Nephron (organoid): ENCODE measurements at regions not wholly inside any gene's neighbourhood (a gene's known extent, or its start where the extent isn't known, plus 50 kb on each side); places are given as distances from the start of the nearest gene placed in this dataset.

ENCODE experiments used
- H3K27ac Mint-ChIP-seq, 3 experiments: 2 replicates each; pipeline ENCODE4 v1.8.0; 2020; ENCODE audit warnings: mixed read lengths in 3 of 3, mild to moderate bottlenecking in 2 of 3, moderate library complexity in 1 of 3
- H3K27me3 Mint-ChIP-seq: 2 replicates; pipeline ENCODE4 v1.8.0; 2021; ENCODE audit warnings: low read depth, mild to moderate bottlenecking, moderate library complexity, mixed read lengths
- H3K36me3 Mint-ChIP-seq: 2 replicates; pipeline ENCODE4 v1.8.0; 2020; ENCODE audit warnings: low read depth, mixed read lengths
- H3K4me1 Mint-ChIP-seq: 2 replicates; pipeline ENCODE4 v1.8.0; 2020; ENCODE audit warnings: mixed read lengths
- H3K4me3 Mint-ChIP-seq, 3 experiments: 2 replicates each; pipeline ENCODE4 v1.8.0; 2020; ENCODE audit warnings: mild to moderate bottlenecking in 3 of 3, mixed read lengths in 3 of 3, moderate library complexity in 2 of 3
- H3K9me3 Mint-ChIP-seq: 2 replicates; pipeline ENCODE4 v1.8.0; 2020; ENCODE audit warnings: mixed read lengths
- CTCF ChIP-seq, 3 experiments: fragments of 200-600 bp; sonication (generic); IDR thresholded peaks; one replicate each; pipeline ENCODE4 v1.5.0; 2021; ENCODE audit warnings: antibody characterized with exemption in 3 of 3; ENCODE audit not compliant: unreplicated experiment in 3 of 3

DNA sequence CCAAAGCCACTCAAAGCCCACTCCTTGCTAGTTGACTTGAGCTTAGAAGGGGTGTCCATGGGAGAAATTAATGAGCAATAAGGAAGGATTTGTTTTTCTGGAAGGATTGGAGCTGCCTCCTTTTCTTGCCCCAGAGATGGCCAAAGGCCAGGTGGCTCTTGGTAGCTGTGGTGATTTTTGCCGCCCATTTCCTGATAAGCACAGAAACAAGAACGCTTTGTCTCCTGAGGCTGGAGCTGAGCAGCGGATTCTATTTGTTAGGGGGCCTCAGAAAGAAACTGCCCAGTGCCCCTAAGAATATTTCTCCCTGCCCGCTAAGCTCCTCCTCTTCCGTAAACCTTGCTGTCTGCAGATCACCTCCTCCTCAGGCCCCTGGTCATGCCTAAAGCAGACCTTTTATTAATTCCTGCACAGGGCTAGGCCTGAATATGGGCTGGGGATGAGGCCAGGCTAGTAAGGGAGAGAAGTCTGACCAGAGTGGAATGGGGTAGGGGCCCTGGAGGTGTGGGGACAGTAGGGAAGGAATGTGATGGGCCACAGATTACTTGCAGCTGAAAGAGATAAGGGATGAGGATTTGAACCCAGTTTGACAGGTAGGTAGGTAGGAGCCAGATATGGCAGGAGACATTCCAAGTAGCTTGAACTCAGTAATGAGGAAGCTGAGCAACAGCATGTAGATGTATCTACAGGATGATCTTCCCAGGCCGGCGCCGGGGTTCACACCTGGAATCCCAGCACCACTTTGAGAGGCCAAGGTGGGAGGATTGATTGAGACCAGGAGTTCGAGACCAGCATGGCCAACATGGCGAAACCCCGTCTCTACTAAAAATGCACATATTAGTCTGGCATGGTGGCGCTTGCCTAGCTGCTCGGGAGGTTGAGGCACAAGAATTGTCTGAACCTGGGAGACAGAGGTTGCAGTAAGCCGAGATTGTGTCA, 71.2 kb upstream of the NAA20 start:
- Mint-ChIP-seq H3K27me3 (no peaks in the 10 kb centered on the region), H3K9me3 (no peaks in the 10 kb centered on the region), H3K36me3 (peaks cover 28% of the 10 kb centered on the region), H3K4me1 (no peaks in the 10 kb centered on the region), H3K4me3 (no peak overlapping the region), H3K27ac (no peak overlapping the region)
- no peak for TF ChIP-seq CTCF (IDR thresholded peaks at IDR 0.05; ENCODE audit: unreplicated experiment in 3 of 3)

GRCh38 chr20:19947611-19948264, 69.4 kb upstream of the NAA20 start:
- H3K9me3 Mint-ChIP-seq: no peaks in the 10 kb centered on the region
- no peaks in the 10 kb centered on the region for H3K27me3 Mint-ChIP-seq
- H3K27ac Mint-ChIP-seq: no peak overlapping the region
- H3K36me3 Mint-ChIP-seq: peaks cover 25% of the 10 kb centered on the region
- H3K4me3 Mint-ChIP-seq: no peak overlapping the region
- no peaks in the 10 kb centered on the region for H3K4me1 Mint-ChIP-seq
- TF ChIP-seq CTCF (IDR thresholded peaks at IDR 0.05; ENCODE audit: unreplicated experiment in 3 of 3): no peak

DNA sequence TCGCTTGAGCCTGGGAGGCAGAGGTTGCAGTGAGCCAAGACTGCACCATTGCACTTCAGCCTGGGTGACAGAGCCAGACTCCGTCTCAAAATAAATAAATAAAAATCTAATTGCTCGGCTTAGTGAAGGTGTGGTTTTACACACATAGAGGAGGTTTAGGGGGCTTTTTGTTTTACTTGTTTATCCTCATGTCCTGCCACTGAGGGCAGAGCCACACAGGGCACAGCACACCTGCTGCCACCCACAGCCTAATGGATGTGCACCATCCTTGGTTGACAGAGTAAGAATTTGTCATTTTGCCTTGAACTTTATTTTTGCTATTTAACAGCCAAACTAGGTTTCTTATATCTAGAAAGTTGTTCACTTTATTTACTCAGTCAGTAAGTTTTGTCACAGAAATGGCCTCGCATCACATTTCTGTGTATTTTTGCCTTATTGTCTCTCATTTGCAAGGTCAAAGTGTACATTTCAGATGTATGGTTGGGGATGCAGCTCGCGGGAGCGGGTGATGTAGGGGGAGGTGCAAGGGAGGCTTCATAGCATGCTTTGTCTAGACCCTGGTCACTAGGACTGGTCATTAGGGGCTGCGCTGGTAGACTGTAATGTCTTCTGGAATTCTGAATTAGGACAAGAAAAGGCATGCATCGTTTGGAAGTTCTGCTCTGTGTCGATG, 67.8 kb upstream of the NAA20 start:
- H3K4me1 Mint-ChIP-seq: no peaks in the 10 kb centered on the region
- no peaks in the 10 kb centered on the region for H3K9me3 Mint-ChIP-seq
- peaks cover 24% of the 10 kb centered on the region for H3K36me3 Mint-ChIP-seq
- no peak overlapping the region for H3K27ac Mint-ChIP-seq
- no peak for TF ChIP-seq CTCF (IDR thresholded peaks at IDR 0.05; ENCODE audit: unreplicated experiment in 3 of 3)
- no peak overlapping the region for H3K4me3 Mint-ChIP-seq
- no peaks in the 10 kb centered on the region for H3K27me3 Mint-ChIP-seq

GRCh38 chr20:19950042-19950441, 67.1 kb upstream of the NAA20 start:
- TF ChIP-seq CTCF (IDR thresholded peaks at IDR 0.05; ENCODE audit: unreplicated experiment in 3 of 3): no peak
- peaks cover 31% of the 10 kb centered on the region for H3K36me3 Mint-ChIP-seq
- no peak overlapping the region for H3K27ac Mint-ChIP-seq
- H3K9me3 Mint-ChIP-seq: no peaks in the 10 kb centered on the region
- no peaks in the 10 kb centered on the region for H3K27me3 Mint-ChIP-seq
- no peak overlapping the region for H3K4me3 Mint-ChIP-seq
- H3K4me1 Mint-ChIP-seq: no peaks in the 10 kb centered on the region

DNA sequence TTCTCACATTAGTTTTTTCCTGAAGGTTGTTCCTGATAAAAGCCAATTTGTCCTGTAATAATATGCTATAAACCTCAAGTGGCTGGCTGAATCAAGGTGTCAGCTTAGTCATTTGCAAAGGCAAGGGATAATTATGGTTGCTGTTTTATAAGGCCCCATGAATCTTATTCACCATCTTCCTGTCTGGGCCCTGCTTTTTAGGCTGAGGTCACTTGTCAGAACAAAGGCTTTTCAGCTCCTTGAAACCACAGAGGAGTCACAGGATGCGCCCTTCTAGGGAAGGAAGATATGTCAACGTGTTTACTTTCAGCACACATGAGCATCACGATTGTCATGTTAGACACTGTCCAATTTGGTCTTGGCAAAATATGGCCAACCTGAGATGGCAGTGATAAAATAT, 64.8 kb upstream of the NAA20 start:
- no peaks in the 10 kb centered on the region for H3K27me3 Mint-ChIP-seq

More for the DNA sequence above, 64.8 kb upstream of the NAA20 start:
- Mint-ChIP-seq H3K9me3 (no peaks in the 10 kb centered on the region), H3K4me3 (no peak overlapping the region), H3K36me3 (peaks cover 24% of the 10 kb centered on the region), H3K27ac (no peak overlapping the region), H3K4me1 (no peaks in the 10 kb centered on the region)
- TF ChIP-seq CTCF (IDR thresholded peaks at IDR 0.05; ENCODE audit: unreplicated experiment in 3 of 3): no peak
